GM23338 (cell line): ENCODE measurements at regions not wholly inside any gene's neighbourhood (a gene's known extent, or its start where the extent isn't known, plus 50 kb on each side); places are given as distances from the start of the nearest gene placed in this dataset.

ENCODE experiments used
- ATAC-seq: fragments of 200-7000 bp; cut with Tn5 transposase; 3 replicates; pipeline ENCODE4 v1.9.1; 2020
- DNase-seq: peaks from one replicate; pipeline ENCODE4 v3.0.0-alpha.2; 2015; ENCODE audit warnings: low spot score
- H2AFZ ChIP-seq: fragments of 200-600 bp; sonication (generic); 2 replicates; pipeline ENCODE4 v1.8.0; 2016; ENCODE audit warnings: antibody characterized with exemption, mild to moderate bottlenecking, moderate library complexity
- H3F3A ChIP-seq: fragments of 200-600 bp; sonication (generic); replicated peaks from 2 replicates; pipeline ENCODE4 v1.8.0; 2017; ENCODE audit warnings: antibody characterized with exemption, mixed run types, low read depth
- H3K27ac ChIP-seq: fragments of 200-600 bp; sonication (generic); 2 replicates; pipeline ENCODE4 v1.6.1; 2016; ENCODE audit warnings: low read depth
- H3K27me3 ChIP-seq: fragments of 200-600 bp; sonication (generic); 2 replicates; pipeline ENCODE4 v1.8.0; 2016; ENCODE audit warnings: mild to moderate bottlenecking, mixed run types, moderate library complexity; ENCODE audit not compliant: insufficient read depth
- H3K36me3 ChIP-seq: fragments of 200-600 bp; sonication (generic); 2 replicates; pipeline ENCODE4 v1.8.0; 2016; ENCODE audit warnings: mild to moderate bottlenecking; ENCODE audit not compliant: insufficient read depth
- H3K4me1 ChIP-seq: fragments of 200-600 bp; sonication (generic); 2 replicates; pipeline ENCODE4 v1.8.0; 2016; ENCODE audit warnings: mild to moderate bottlenecking, moderate library complexity; ENCODE audit not compliant: insufficient read depth
- H3K4me2 ChIP-seq: fragments of 200-600 bp; sonication (generic); 2 replicates; pipeline ENCODE4 v1.7.1; 2017; ENCODE audit warnings: mixed run types
- H3K4me3 ChIP-seq: fragments of 200-600 bp; sonication (generic); 2 replicates; pipeline ENCODE4 v1.6.1; 2016; ENCODE audit warnings: mixed run types
- H3K79me2 ChIP-seq: fragments of 200-600 bp; sonication (generic); replicated peaks from 2 replicates; pipeline ENCODE4 v1.8.0; 2017; ENCODE audit warnings: mild to moderate bottlenecking; ENCODE audit not compliant: insufficient read depth
- H3K9me2 ChIP-seq: fragments of 200-600 bp; sonication (generic); 2 replicates; pipeline ENCODE4 v1.8.0; 2017; ENCODE audit not compliant: insufficient read depth
- H4K20me1 ChIP-seq: fragments of 200-600 bp; sonication (generic); replicated peaks from 2 replicates; pipeline ENCODE4 v1.8.0; 2017; ENCODE audit warnings: mild to moderate bottlenecking; ENCODE audit not compliant: insufficient read depth
- H3K27ac Mint-ChIP-seq: 2 replicates; pipeline ENCODE4 v1.8.0; 2020; ENCODE audit warnings: inconsistent platforms, mild to moderate bottlenecking, moderate library complexity, mixed read lengths
- H3K27me3 Mint-ChIP-seq: 3 replicates; pipeline ENCODE4 v1.8.0; 2022; ENCODE audit warnings: low read depth, mild to moderate bottlenecking, moderate library complexity, mixed read lengths, inconsistent platforms; ENCODE audit not compliant: insufficient read depth, poor library complexity
- H3K36me3 Mint-ChIP-seq: 3 replicates; pipeline ENCODE4 v1.8.0; 2021; ENCODE audit warnings: low read depth, mild to moderate bottlenecking, inconsistent platforms, moderate library complexity, mixed read lengths
- H3K4me1 Mint-ChIP-seq: 3 replicates; pipeline ENCODE4 v1.8.0; 2020; ENCODE audit warnings: mild to moderate bottlenecking, inconsistent platforms, mixed read lengths
- H3K4me3 Mint-ChIP-seq: 3 replicates; pipeline ENCODE4 v1.8.0; 2021; ENCODE audit warnings: moderate library complexity, mild to moderate bottlenecking, inconsistent platforms, mixed read lengths
- H3K9me3 Mint-ChIP-seq: 3 replicates; pipeline ENCODE4 v1.8.0; 2020; ENCODE audit warnings: moderate library complexity, mild to moderate bottlenecking, inconsistent platforms, mixed read lengths
- CREB1 ChIP-seq: fragments of 250-450 bp; sonication (Bioruptor Pico); IDR thresholded peaks from 2 replicates; pipeline ENCODE4 v1.5.0; 2020; ENCODE audit warnings: low read depth, mild to moderate bottlenecking, moderate library complexity
- CTCF ChIP-seq, 2 experiments: fragments of 200-600 bp in 1 of 2; sonication (generic) in 1 of 2; conservative IDR thresholded peaks; 2 replicates each; pipeline versions ENCODE4 v1.5.1 to v1.6.1; 2016 to 2017; ENCODE audit warnings: antibody characterized with exemption in 2 of 2, low read depth in 2 of 2, mild to moderate bottlenecking in 2 of 2, moderate library complexity in 1 of 2
- ETS1 ChIP-seq: IDR thresholded peaks from 2 replicates; pipeline ENCODE4 v1.6.1; 2016; ENCODE audit warnings: antibody characterized with exemption
- EZH2 ChIP-seq: fragments of 200-600 bp; sonication (generic); IDR thresholded peaks from one replicate; pipeline ENCODE4 v1.8.0; 2017; ENCODE audit warnings: antibody characterized with exemption, mild to moderate bottlenecking, low read depth; ENCODE audit not compliant: unreplicated experiment
- EZH2phosphoT487 ChIP-seq: fragments of 200-600 bp; sonication (generic); IDR thresholded peaks from one replicate; pipeline ENCODE4 v1.8.1; 2018; ENCODE audit warnings: antibody characterized with exemption; ENCODE audit not compliant: unreplicated experiment
- JUNB ChIP-seq: IDR thresholded peaks from one replicate; pipeline ENCODE4 v1.6.1; 2016; ENCODE audit warnings: antibody characterized with exemption; ENCODE audit not compliant: unreplicated experiment
- NANOG ChIP-seq: IDR thresholded peaks from 2 replicates; pipeline ENCODE4 v1.6.1; 2016; ENCODE audit warnings: antibody characterized with exemption, borderline replicate concordance
- POLR2AphosphoS5 ChIP-seq: IDR thresholded peaks from 2 replicates; pipeline ENCODE4 v1.6.1; 2016; ENCODE audit warnings: antibody characterized with exemption, low read depth
- STAT1 ChIP-seq: IDR thresholded peaks from one replicate; pipeline ENCODE4 v1.6.1; 2016; ENCODE audit warnings: antibody characterized with exemption; ENCODE audit not compliant: unreplicated experiment
- ZNF114 ChIP-seq: fragments of 250-450 bp; sonication (Bioruptor Pico); IDR thresholded peaks from 2 replicates; pipeline ENCODE4 v1.5.0; 2020; ENCODE audit warnings: mild to moderate bottlenecking, moderate library complexity
- ZNF331 ChIP-seq: fragments of 250-450 bp; sonication (Bioruptor Pico); IDR thresholded peaks from 2 replicates; pipeline ENCODE4 v1.5.0; 2020; ENCODE audit warnings: low read depth, mild to moderate bottlenecking, moderate library complexity
- ZNF462 ChIP-seq: fragments of 250-450 bp; sonication (Bioruptor Pico); IDR thresholded peaks from 2 replicates; pipeline ENCODE4 v1.5.0; 2020; ENCODE audit warnings: mild to moderate bottlenecking, moderate library complexity
- TF ChIP-seq, protein P1 (sequence below): IDR thresholded peaks from one replicate; pipeline ENCODE4 v1.6.1; 2018; ENCODE audit warnings: antibody characterized with exemption; ENCODE audit not compliant: unreplicated experiment

DNA sequence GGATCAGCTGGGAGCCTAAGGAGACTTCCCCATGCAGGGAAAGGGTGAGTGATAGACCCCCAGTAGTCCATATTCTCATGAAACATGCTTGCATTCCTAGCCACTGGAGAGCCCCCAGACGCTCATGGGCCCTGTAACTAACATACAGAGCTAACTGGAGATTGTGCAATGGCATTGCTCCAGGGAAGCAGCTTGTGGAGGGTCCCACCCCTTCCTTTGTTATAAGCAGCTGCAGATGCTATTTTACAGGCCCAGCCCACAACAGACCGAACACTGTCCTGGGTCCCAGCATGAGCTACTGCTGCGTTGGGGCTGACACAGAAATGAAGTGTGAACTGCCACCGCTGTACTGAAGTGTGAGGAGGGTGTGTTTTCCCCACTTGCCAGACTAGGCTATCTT, 1465.7 kb upstream of the DIAPH2 start:
- no peak overlapping the region for H3K4me2 ChIP-seq
- no peaks in the 10 kb centered on the region for H3K27me3 ChIP-seq
- H2AFZ ChIP-seq, result 0 out of 2 replicates have a peak overlapping the region, but pooled peaks have one; percentile 23
- TF ChIP-seq ZNF331 (CRISPR knock-in tag), result no peak
- no peak for TF ChIP-seq NANOG
- TF ChIP-seq, protein P1, sequence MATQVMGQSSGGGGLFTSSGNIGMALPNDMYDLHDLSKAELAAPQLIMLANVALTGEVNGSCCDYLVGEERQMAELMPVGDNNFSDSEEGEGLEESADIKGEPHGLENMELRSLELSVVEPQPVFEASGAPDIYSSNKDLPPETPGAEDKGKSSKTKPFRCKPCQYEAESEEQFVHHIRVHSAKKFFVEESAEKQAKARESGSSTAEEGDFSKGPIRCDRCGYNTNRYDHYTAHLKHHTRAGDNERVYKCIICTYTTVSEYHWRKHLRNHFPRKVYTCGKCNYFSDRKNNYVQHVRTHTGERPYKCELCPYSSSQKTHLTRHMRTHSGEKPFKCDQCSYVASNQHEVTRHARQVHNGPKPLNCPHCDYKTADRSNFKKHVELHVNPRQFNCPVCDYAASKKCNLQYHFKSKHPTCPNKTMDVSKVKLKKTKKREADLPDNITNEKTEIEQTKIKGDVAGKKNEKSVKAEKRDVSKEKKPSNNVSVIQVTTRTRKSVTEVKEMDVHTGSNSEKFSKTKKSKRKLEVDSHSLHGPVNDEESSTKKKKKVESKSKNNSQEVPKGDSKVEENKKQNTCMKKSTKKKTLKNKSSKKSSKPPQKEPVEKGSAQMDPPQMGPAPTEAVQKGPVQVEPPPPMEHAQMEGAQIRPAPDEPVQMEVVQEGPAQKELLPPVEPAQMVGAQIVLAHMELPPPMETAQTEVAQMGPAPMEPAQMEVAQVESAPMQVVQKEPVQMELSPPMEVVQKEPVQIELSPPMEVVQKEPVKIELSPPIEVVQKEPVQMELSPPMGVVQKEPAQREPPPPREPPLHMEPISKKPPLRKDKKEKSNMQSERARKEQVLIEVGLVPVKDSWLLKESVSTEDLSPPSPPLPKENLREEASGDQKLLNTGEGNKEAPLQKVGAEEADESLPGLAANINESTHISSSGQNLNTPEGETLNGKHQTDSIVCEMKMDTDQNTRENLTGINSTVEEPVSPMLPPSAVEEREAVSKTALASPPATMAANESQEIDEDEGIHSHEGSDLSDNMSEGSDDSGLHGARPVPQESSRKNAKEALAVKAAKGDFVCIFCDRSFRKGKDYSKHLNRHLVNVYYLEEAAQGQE, result no peak
- no peak for TF ChIP-seq CREB1 (CRISPR knock-in tag)
- no peak for TF ChIP-seq STAT1
- TF ChIP-seq CTCF (conservative IDR thresholded peaks at IDR 0.05; ENCODE audit: low read depth in 2 of 2), result no peak
- TF ChIP-seq EZH2, result no peak
- TF ChIP-seq JUNB, result no peak
- no peak for TF ChIP-seq ETS1
- no peak for TF ChIP-seq ZNF114 (CRISPR knock-in tag)
- no peak for TF ChIP-seq ZNF462
- TF ChIP-seq POLR2AphosphoS5, result no peak
- TF ChIP-seq EZH2phosphoT487, result no peak
- no peaks in the 10 kb centered on the region for H3K36me3 Mint-ChIP-seq
- ATAC-seq (no peak; the same call in 2 of the 3 replicates), DNase-seq (peak; percentile 11)
- H3K27ac Mint-ChIP-seq, result no peak overlapping the region
- no peaks in the 10 kb centered on the region for H3K4me1 ChIP-seq
- H3K9me3 Mint-ChIP-seq, result no peaks in the 10 kb centered on the region
- H3K36me3 ChIP-seq, result no peaks in the 10 kb centered on the region
- H3K4me3 Mint-ChIP-seq, result no peak overlapping the region
- H3K27me3 Mint-ChIP-seq, result no peaks in the 10 kb centered on the region
- H3K4me3 ChIP-seq, result no peak overlapping the region
- H3K27ac ChIP-seq, result no peak overlapping the region
- no peaks in the 10 kb centered on the region for H3K4me1 Mint-ChIP-seq
- no peaks in the 10 kb centered on the region for H3K79me2 ChIP-seq
- H3K9me2 ChIP-seq, result no peaks in the 10 kb centered on the region
- no peaks in the 10 kb centered on the region for H4K20me1 ChIP-seq
- H3F3A ChIP-seq, result no peaks in the 10 kb centered on the region
